ENCODE measurements at regions not wholly inside any gene's neighbourhood (a gene's known extent, or its start where the extent isn't known, plus 50 kb on each side); places are given as distances from the start of the nearest gene placed in this dataset.

DNA sequence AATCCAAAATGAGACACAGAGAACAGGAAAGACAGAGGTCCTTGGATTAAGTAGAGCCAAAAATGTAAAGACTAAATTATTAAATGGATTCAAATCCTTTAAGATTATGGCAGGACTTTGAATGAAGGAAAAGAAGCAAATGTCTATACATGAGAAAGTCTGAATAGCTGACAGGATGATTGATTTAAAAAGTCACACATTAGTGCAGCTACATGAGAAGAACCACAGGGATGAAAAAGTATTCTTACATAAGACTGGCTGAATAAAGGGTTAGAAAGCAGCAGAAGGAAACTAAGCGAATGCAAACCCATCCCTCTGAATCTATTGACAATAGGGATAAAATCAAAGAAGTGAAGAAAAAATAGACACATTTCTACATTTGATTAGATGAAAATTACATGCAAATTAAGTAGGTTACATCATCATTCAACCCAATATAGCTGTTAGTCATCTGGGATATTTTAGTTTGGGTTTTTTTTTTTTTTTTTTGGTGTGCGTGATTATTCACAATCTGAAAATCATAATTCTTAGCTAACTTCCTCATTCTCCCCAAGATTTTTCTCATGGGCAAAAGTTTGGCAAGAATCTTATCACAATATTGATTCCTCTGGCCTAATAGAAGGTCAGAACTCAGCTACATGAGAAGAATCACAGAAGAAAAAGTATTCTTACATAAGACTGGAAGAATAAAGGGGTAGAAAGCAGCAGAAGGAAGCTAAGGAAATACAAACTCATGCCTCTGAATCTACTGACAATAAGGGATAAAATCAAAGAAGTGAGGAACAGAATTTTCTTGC, 845.4 kb downstream of the HACE1 start:
- CTCF ChIA-PET, result interaction anchor here (0.7 kb wide), 1 partner anchor 222 kb away, joined by 5 read pairs; no protein-coding TSS in a partner anchor
- POLR2A ChIA-PET, result no interaction called here

DNA sequence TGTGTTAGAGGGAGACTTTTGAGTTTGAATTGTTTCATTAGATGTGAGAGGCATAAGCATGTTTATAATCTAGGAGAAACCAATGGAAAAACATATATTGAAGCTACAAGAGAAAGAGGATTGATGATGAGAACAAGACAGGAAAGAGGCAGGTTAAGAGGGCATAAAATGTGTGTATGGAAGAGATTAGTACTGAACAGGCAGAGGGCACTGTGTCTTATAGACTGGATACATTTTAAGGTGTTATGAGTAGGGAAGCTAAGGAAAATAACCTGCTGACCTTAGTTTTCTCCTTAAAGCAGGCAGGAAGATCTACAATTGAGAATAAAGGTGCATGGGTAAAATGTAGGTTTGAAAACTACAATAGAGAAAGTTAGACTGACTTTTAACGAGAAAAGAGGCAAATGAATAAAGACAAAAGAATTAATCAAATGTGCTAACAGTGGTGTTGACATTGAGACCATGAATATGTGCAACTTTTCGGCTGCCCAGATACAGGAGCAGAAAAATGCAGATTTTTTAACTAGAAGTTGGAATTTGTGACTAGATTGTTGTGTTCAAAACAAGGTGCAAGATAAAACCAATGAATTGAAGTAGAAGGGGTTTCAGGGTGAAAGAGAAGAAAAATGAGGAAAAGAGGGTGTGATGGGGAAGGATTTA, 846.3 kb downstream of the HACE1 start:
- POLR2A ChIA-PET, result no interaction called here
- CTCF ChIA-PET, result no interaction called here

DNA sequence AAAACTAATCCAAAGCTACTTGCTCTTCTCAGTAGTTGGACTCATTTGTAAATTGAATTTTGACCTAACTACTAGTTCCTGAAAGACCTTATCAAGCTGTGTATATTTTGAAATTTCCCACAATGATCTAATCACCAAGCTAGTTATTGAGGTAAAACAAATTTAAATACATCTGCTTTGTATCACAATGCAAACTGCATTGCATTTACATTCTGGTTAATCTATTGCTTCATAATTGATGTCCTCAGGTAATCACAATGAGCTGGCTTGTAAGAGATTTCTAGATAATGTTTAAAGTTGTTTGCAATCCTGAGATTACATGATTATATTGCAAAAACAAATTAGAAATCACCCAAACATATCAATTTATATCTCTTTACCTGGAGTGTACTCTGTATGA, 848.8 kb downstream of the HACE1 start:
- CTCF ChIA-PET, result no interaction called here
- POLR2A ChIA-PET, result no interaction called here

DNA sequence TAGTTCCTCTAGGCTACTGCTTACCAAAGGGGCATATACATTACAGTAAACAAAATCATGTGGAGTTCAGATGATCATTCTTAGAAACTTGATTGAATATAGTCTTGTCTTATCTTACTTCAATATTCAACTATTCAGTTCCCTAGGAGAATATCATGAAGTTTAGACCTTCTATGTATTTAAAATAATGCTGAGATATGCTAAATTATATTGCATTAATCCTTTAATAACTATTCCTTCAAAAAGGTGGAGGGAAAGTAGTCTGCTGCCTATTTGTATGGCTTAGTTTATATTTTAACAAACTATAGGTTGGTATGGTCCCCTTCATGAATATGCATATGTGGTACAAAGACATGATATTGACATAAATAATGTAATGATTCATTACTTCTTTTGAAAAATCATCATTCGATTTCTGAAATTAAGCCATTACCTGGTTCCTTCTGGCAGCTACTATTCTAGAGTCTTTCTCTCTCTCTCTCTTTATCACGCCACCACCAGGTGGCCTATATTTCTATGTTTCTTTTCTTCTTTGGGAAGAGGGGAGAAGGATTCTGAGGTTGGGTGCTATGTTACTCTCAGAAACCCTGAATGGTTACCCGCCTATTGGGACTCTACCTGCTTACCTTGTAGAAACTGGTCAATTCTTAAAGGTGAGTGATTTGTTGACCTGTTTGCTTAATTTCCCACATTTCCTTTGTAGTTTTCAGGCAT, 855.8 kb downstream of the HACE1 start:
- CTCF ChIA-PET, result no interaction called here
- POLR2A ChIA-PET, result no interaction called here

GRCh38 chr6:103995571-103995970, 864.1 kb downstream of the HACE1 start:
- ChIA-PET CTCF (no interaction called here), POLR2A (no interaction called here)

GRCh38 chr6:103983860-103984259, 875.9 kb downstream of the HACE1 start:
- ChIA-PET POLR2A (no interaction called here), CTCF (no interaction called here)

- ChIA-PET CTCF (no interaction called here), POLR2A (no interaction called here)
Measured at GRCh38 chr6:103983011-103983410, 876.7 kb downstream of the HACE1 start.

GRCh38 chr6:103982574-103982973, 877.1 kb downstream of the HACE1 start:
- ChIA-PET CTCF (no interaction called here), POLR2A (no interaction called here)

- POLR2A ChIA-PET, result no interaction called here
Measured at GRCh38 chr6:103979308-103979707, 880.4 kb downstream of the HACE1 start.

DNA sequence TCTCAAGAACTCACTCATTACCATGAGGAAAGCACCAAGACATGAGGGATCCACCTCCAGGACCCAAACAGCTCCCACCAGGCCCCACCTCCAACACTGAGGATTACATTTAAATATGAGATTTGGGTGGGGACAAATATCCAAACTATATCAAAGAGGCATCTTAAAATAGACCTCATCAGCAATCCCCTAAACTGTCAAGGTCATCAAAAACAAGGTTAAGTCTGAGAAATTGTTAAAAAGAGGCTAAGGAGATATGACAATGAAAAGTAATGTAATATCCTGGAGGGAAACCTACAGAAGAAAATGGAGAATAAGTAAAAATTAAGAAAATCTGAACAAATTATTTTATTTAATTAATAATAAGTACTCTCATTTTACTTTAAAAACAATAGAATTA, 922.3 kb downstream of the HACE1 start:
- CTCF ChIA-PET, result no interaction called here

More at GRCh38 chr6:103979308-103979707, 880.4 kb downstream of the HACE1 start:
- CTCF ChIA-PET, result no interaction called here

DNA sequence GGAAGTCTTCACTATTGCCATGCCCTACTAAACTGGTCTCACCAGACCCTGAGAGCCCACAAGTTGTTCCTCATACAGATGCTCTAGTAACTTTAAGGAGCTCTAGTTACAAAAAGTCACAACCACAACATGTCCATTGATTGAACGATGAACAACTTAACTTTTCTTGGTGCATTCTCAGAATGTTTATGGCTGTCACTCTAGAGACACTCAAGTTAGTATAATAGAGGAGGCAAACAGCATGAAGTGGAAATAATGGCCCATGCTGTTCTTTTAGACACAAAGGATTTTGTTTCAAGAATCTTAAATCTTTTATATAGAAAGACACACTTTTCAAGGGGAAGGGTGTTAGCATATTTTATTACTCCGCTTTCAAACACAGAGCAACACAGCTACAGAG, 934.4 kb downstream of the HACE1 start:
- ChIA-PET POLR2A (no interaction called here), CTCF (no interaction called here)

More for the DNA sequence above, 922.3 kb downstream of the HACE1 start:
- POLR2A ChIA-PET, result no interaction called here

GRCh38 chr6:103910018-103910417, 949.7 kb downstream of the HACE1 start:
- ChIA-PET POLR2A (no interaction called here), CTCF (no interaction called here)

DNA sequence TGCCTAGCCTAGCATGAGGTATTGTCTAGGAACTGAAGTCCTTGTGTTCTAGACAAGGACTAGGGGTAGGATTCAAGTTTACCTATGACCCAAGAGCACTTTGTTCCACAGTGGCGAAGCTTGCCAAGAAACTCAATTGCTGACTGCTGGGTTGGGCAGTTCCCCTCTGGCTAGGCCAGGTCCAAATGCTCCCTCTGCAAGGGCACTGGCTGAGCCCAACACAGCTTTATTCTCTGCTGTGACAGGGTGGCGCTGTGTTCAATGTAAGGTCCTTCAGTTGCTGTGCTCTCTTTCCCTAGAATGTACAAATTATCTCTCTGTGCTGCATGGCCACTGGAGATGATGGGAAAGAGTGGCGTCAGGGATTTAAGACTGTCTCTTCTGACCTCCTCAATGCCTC, 950.8 kb downstream of the HACE1 start:
- ChIA-PET POLR2A (no interaction called here), CTCF (no interaction called here)

DNA sequence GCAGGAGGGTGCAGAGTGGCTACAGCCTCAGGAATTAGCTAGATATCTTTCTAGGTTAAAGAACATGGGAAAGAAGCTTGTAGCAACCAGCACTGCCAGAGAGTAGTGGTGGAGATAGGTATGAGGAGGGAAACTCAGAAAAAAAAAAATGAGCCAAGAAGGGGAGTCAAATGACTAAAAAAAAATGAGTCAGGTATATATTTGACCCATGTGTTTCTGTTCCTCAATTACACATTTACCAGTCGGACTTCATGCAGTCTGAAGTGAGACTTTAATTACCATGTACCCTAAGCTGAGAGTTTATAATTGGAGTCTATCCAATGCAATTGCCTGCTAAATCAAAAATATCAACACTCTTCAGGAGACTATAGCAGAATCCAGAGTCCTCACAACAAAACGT, 964.6 kb downstream of the HACE1 start:
- CTCF ChIA-PET, result no interaction called here
- POLR2A ChIA-PET, result no interaction called here

DNA sequence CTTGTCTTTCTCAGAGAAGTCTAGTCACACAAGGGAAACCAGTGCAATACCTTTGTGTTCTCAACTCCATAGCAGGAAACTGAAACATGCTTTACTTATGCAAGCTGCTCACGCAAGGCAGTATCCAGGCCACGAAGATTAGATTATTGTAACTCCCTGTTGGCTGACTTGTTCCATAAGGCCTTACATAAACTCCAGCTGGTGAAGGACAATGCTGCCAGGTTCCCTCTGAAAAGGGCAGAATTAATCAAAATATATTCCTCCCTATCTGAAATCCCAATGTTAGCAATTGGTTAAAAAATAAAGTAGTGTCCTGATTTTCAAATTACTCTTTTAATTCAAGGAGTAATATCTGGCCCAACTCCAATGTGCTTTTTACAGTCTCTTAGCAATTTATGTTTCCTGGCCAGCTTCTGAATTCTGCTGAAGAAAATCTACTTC, 966.6 kb downstream of the HACE1 start:
- ChIA-PET POLR2A (no interaction called here), CTCF (no interaction called here)

DNA sequence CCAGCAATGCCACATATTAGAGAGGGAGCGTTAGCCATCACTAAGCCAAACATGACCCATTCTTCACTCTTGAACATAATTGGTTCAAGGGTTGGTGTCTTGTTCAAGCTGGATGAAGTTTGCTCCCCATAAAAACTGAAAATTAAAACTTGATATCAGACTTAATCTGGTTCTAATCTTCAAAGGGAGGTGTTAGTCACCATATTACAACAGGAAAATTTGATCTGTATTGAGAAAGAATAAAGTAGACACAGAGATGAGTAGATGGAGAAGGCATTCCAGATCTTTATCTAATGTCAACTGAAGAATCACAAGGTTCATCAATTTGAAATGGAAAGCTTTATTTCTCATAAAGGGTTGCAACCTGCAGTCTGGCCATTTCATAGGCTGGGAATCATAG, 972.8 kb downstream of the HACE1 start:
- CTCF ChIA-PET, result no interaction called here

DNA sequence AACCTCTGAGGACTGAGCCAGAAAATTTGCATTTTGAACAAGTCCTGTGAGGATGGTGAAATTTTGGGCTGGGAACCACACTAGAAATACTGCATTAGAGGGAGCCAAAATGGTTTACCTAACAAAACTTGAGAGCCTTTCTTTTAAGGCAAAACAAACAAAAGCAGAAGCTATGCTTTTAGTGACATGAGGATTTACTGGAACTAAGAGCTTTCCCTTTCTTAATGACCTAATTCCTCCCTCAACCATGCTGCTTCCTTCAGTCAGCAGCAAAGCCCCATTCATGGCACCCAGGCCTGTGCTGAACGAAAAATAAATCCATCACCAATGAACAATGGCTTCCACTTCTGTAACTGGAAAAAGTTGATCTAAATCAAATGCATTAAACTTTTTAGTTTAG, 974.3 kb downstream of the HACE1 start:
- CTCF ChIA-PET, result no interaction called here
- POLR2A ChIA-PET, result no interaction called here

More for the DNA sequence above, 972.8 kb downstream of the HACE1 start:
- POLR2A ChIA-PET, result no interaction called here

DNA sequence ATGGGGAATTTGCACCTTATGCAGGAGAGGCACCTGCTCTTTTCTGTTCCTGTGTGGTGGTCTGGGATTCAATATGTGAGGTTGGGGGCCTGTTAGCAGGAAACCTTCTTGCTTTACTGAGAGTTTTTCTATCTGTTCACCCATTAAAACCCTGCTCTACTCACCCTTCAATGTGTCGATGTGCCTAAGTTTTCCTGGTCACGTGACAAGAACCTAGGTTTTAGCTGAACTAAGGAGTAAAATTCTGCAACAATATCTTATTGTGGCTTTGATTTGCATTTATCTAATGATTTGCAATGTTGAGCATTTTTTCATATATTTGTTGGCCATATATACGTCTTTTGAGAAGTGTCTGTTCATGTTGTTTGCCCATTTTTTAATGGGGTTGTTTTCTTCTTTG, 979.9 kb downstream of the HACE1 start:
- POLR2A ChIA-PET, result no interaction called here

DNA sequence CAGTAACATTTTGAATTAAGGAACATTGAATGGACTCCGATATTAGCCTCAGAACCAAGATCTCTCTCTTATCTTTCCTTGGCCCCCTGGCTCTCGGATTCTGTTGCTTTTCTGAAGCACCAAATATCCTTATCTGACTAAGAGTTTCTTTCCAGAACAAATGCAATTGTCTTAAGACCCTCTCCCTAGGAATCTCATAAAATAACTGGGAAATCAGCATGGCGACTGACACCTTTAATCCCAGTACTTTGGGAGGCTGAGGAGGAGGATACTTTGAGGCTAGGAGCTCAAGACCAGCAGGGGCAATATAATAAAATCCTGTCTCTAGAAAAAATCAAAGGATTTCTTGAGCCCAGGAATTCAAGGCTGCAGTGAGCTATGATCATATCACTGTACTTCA, 984.5 kb downstream of the HACE1 start:
- POLR2A ChIA-PET, result no interaction called here
- CTCF ChIA-PET, result no interaction called here

More for the DNA sequence above, 979.9 kb downstream of the HACE1 start:
- CTCF ChIA-PET, result no interaction called here

- ChIA-PET CTCF (no interaction called here), POLR2A (no interaction called here)
Measured at GRCh38 chr6:103874575-103874974, 985.1 kb downstream of the HACE1 start.

DNA sequence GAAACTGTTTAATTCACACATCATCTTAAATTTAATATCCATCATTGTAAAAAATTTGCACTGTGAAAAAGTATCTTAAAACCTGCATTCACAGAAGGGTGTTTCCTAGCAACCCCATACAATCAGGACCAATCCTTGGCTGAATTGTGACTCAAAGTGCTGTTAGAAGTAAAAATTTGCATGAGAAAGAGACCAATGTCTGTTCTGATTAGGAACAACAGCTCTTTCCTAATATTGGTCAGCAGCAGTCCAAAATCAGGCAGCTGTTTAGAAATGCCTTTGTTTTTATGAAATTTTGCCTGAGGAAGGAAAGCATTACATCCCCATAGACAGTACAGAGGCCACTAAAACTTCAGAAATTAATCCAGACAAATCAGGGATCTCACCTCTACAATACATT, 987.0 kb downstream of the HACE1 start:
- CTCF ChIA-PET, result no interaction called here
- POLR2A ChIA-PET, result no interaction called here
